ENCODE measurements at regions not wholly inside any gene's neighbourhood (a gene's known extent, or its start where the extent isn't known, plus 50 kb on each side); places are given as distances from the start of the nearest gene placed in this dataset.
A peak's percentile ranks its signal among the peaks of the same experiment; 100 is the strongest.

- H3K4me3 Mint-ChIP-seq: no peak overlapping the region
- ATAC-seq (no peak), DNase-seq (no peak)
- H3K4me1 Mint-ChIP-seq: no peaks in the 10 kb centered on the region
- no peaks in the 10 kb centered on the region for H3K27me3 Mint-ChIP-seq
- peaks cover 8 to 11% of the 10 kb centered on the region in 2 donors for H3K9me3 Mint-ChIP-seq
- no peak overlapping the region for H3K27ac Mint-ChIP-seq
Observed at GRCh38 chr3:74771401-74771800, 156.9 kb upstream of the CNTN3 start.

GRCh38 chr3:74768010-74768409 lies 153.6 kb upstream of the CNTN3 start:
- ATAC-seq (no peak), DNase-seq (no peak)
- H3K4me3 Mint-ChIP-seq: no peak overlapping the region
- no peaks in the 10 kb centered on the region for H3K4me1 Mint-ChIP-seq
- peaks cover 6 to 8% of the 10 kb centered on the region in 2 donors for H3K9me3 Mint-ChIP-seq
- H3K27ac Mint-ChIP-seq: peak overlapping the region in 1 of 2 donors; percentile 54
- no peaks in the 10 kb centered on the region for H3K27me3 Mint-ChIP-seq

GRCh38 chr3:74766405-74766804 lies 151.9 kb upstream of the CNTN3 start:
- no peak overlapping the region for H3K4me3 Mint-ChIP-seq
- ATAC-seq (no peak), DNase-seq (no peak)
- no peaks in the 10 kb centered on the region for H3K4me1 Mint-ChIP-seq
- H3K9me3 Mint-ChIP-seq: no peaks in the 10 kb centered on the region
- H3K27me3 Mint-ChIP-seq: no peaks in the 10 kb centered on the region
- no peak overlapping the region for H3K27ac Mint-ChIP-seq

DNA sequence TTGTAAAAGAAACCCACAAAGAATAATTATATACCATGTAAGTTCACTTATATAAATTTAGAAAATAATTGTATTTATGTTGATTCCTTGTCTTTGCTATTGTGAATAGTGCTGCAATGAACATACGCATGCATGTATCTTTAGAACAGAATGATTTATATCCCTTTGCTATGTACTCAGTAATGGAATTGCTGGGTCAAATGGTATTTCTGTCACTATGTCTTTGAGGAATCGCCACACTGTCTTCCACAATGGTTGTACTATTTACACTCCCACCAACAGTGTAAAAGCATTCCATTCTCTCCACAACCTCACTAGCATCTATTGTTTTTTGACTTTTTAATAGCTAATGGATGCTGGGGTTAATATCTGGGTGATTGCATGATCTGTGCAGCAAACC lies 149.4 kb upstream of the CNTN3 start:
- DNase-seq (no peak), ATAC-seq (no peak)
- Mint-ChIP-seq H3K9me3 (no peaks in the 10 kb centered on the region), H3K27ac (no peak overlapping the region), H3K4me1 (no peaks in the 10 kb centered on the region), H3K27me3 (no peaks in the 10 kb centered on the region), H3K4me3 (no peak overlapping the region)

GRCh38 chr3:74756674-74757073 lies 142.2 kb upstream of the CNTN3 start:
- DNase-seq: no peak
- ATAC-seq: no peak
- H3K4me1 Mint-ChIP-seq: no peaks in the 10 kb centered on the region
- H3K27ac Mint-ChIP-seq: no peak overlapping the region
- no peak overlapping the region for H3K4me3 Mint-ChIP-seq
- H3K27me3 Mint-ChIP-seq: no peaks in the 10 kb centered on the region
- peaks cover 0 to 8% of the 10 kb centered on the region in 2 donors for H3K9me3 Mint-ChIP-seq

DNA sequence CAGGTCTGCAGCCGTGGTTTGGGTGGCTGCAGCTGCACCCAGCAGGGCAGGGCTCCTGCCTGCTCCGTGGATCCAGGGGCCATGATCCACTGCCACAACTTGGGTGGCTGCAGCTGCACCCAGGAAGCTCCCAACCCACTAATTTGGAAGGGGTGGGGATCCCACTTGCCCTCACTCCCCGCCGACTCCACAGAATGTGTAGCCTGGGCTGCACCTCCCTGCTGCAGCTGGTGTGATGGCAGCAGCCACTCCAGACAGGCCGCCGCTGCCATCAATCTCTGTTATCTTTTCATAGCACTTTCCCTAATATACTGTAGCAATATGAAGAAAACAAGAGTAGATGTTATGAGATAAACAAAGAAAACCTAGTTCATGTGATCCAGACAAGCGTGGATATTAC lies 137.8 kb upstream of the CNTN3 start:
- H3K27ac Mint-ChIP-seq: no peak overlapping the region
- H3K9me3 Mint-ChIP-seq: peaks cover 9 to 14% of the 10 kb centered on the region in 2 donors
- no peaks in the 10 kb centered on the region for H3K27me3 Mint-ChIP-seq
- no peak overlapping the region for H3K4me3 Mint-ChIP-seq
- no peaks in the 10 kb centered on the region for H3K4me1 Mint-ChIP-seq
- no peak for DNase-seq
- no peak for ATAC-seq

- DNase-seq: no peak
- no peak for ATAC-seq
- Mint-ChIP-seq H3K27ac (no peak overlapping the region), H3K27me3 (no peaks in the 10 kb centered on the region), H3K4me3 (no peak overlapping the region), H3K4me1 (no peaks in the 10 kb centered on the region), H3K9me3 (peaks cover 9 to 17% of the 10 kb centered on the region in 2 donors)
Observed at GRCh38 chr3:74751775-74752174, 137.3 kb upstream of the CNTN3 start.

- Mint-ChIP-seq H3K9me3 (peaks cover 9 to 26% of the 10 kb centered on the region in 2 donors), H3K4me3 (no peak overlapping the region), H3K27me3 (no peaks in the 10 kb centered on the region), H3K4me1 (no peaks in the 10 kb centered on the region), H3K27ac (no peak overlapping the region)
- DNase-seq: no peak
- ATAC-seq: no peak
Observed at GRCh38 chr3:74750901-74751300, 136.4 kb upstream of the CNTN3 start.

GRCh38 chr3:74739242-74739641 lies 124.8 kb upstream of the CNTN3 start:
- Mint-ChIP-seq H3K27ac (no peak overlapping the region), H3K9me3 (peaks cover 0 to 19% of the 10 kb centered on the region in 2 donors), H3K27me3 (no peaks in the 10 kb centered on the region), H3K4me1 (no peaks in the 10 kb centered on the region), H3K4me3 (no peak overlapping the region)
- ATAC-seq (no peak), DNase-seq (no peak)

DNA sequence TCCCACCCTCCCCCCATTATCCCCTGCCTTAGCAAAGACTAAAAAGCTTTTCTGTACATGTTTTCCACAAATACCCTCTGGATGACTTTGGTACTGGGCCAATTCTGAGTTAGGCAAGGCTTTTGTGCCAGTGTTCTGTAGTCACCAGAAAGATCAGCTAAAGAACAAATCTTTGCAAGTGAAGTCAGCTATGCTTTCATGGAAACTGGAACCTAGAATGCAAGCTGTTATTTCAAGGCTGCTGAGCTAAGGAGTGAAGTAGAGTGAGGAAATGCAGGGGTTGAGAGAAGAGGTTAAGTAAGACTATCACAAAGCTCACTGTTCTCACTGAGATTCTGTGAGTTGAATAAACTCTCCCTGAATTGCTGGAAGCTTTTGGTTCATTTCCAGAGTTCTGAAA lies 107.8 kb upstream of the CNTN3 start:
- Mint-ChIP-seq H3K27me3 (no peaks in the 10 kb centered on the region), H3K27ac (no peak overlapping the region), H3K4me3 (no peak overlapping the region), H3K4me1 (no peaks in the 10 kb centered on the region), H3K9me3 (peaks cover 15 to 20% of the 10 kb centered on the region in 2 donors)
- ATAC-seq (no peak), DNase-seq (no peak)

DNA sequence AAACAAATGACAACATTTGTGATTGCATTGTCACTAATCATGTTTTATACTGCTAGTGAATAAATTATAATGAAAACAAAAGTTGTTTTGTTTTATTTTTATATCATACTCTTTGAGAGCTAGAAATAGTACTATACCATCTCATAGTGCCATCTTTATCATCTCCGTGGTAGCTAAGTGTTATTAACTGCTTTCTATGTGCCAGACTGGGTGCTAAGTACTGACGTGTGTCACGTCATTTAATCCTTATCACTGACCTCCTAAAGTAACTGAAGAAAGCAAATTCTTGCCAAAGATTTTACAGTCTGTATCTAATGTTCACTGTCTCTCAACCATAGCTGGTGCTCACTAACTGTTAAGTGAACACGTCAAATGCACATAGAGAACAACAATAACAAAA lies 99.5 kb upstream of the CNTN3 start:
- no peak overlapping the region for H3K27ac Mint-ChIP-seq
- no peaks in the 10 kb centered on the region for H3K4me1 Mint-ChIP-seq
- peaks cover 16 to 30% of the 10 kb centered on the region in 2 donors for H3K9me3 Mint-ChIP-seq
- no peak for ATAC-seq
- H3K27me3 Mint-ChIP-seq: no peaks in the 10 kb centered on the region
- no peak for DNase-seq
- H3K4me3 Mint-ChIP-seq: no peak overlapping the region

DNA sequence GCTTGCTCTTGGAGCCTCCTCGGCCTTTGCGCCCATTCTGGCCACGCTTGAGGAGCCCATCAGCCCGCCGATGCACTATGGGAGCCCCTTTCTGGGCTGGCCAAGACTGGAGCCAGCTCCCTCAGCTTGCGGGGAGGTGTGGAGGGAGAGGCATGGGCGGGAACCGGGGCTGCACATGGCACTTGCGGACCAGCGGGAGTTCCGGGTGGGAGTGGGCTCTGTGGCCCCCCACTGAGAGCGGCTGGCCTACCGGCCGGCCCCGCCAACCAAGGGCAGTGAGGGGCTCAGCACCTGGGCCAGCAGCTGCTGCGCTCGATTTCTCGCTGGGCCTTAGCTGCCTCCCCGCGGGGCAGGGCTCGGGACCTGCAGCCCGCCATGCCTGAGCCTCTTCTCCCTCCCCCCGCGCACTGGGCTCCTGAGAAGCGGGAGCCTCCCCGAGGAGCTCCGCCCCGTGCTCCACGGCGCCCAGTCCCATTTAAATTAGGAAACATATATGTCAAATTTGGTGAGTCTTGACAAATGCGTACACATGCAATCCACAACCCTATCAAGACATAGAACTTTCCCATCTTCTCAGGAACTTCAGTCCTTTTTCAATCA lies 97.6 kb upstream of the CNTN3 start:
- DNase-seq: no peak
- Mint-ChIP-seq H3K27me3 (no peaks in the 10 kb centered on the region), H3K4me3 (no peak overlapping the region), H3K9me3 (peaks cover 10 to 23% of the 10 kb centered on the region in 2 donors), H3K4me1 (no peaks in the 10 kb centered on the region), H3K27ac (no peak overlapping the region)
- no peak for ATAC-seq

DNA sequence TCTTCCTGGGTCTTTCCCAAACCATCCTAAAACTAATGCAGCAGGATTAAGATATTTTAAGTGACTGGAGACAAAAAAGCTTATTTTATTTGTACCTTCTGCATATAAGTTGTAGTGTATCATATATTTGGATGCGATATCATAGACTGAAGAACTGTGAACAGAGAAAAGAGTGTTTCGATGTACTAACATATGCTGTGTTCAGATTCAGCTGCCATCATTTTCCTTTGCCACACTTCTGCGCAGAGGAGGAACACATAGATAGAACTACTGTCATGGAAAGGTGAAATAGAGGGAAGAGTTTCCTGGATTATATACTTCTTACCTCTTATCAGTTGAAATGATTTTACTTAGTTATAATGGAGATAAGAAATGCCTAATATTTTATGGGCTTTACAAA lies 95.5 kb upstream of the CNTN3 start:
- ATAC-seq (no peak), DNase-seq (no peak)
- Mint-ChIP-seq H3K9me3 (peaks cover 10 to 23% of the 10 kb centered on the region in 2 donors), H3K27ac (no peak overlapping the region), H3K27me3 (no peaks in the 10 kb centered on the region), H3K4me3 (no peak overlapping the region), H3K4me1 (no peaks in the 10 kb centered on the region)

DNA sequence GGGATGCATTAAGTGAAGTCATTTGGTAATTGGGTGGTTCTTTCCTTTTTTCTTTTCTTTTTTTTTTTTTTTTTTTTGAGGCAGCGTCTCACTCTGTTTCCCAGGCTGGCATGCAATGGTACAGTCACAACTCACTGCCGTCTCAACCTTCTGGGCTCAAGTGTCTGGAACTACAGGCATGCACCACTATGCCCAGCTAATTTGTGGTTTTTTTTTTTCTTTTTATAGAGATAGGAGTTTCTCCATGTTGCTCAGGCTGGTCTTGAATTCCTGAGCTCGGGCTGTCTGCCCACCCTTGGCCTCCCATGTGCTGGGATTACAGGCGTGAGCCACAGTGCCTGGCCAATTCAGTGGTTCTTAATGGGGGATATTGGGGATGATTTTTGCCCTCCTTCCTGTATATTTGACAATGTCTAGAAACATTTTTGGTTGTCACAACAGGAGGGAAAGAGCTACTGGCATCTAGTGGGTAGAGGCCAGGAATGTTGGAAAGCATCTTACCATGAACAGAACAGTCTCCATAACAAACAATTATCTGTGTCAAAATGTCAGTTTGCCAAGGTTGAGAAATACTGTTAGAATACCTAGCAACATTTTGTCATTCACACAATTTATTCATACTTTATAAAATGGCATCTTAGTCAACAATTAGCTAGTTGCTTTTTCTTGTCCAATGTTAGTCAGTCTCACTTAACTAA lies 79.4 kb upstream of the CNTN3 start:
- Mint-ChIP-seq H3K9me3 (peaks cover 0 to 8% of the 10 kb centered on the region in 2 donors), H3K4me3 (no peak overlapping the region)
- DNase-seq: no peak

DNA sequence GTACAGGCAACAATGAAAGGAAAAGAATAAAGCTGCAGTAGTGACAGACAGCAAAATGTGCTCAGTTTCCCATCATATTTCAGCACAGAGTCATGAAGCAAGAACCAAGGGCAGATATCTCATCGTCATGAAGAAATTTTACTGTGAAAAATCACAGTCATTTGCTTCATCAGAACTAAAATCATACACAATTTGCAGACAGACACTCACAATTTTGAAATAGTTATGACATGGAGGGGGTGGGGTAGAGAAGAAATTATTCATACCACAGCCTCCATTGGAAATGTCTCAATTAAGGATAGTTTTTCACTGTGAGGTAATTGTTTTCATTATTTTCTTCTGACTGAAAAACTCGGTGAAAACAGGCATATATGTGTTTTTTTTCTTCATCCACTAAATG lies 78.8 kb upstream of the CNTN3 start:
- no peak overlapping the region for H3K27ac Mint-ChIP-seq
- H3K4me3 Mint-ChIP-seq: no peak overlapping the region
- peaks cover 0 to 8% of the 10 kb centered on the region in 2 donors for H3K9me3 Mint-ChIP-seq
- no peak for DNase-seq
- ATAC-seq: no peak
- no peaks in the 10 kb centered on the region for H3K4me1 Mint-ChIP-seq
- no peaks in the 10 kb centered on the region for H3K27me3 Mint-ChIP-seq

More for the DNA sequence above, 79.4 kb upstream of the CNTN3 start:
- Mint-ChIP-seq H3K27me3 (no peaks in the 10 kb centered on the region), H3K27ac (no peak overlapping the region), H3K4me1 (no peaks in the 10 kb centered on the region)
- ATAC-seq: no peak

- H3K4me1 Mint-ChIP-seq: no peaks in the 10 kb centered on the region
- no peaks in the 10 kb centered on the region for H3K27me3 Mint-ChIP-seq
- H3K27ac Mint-ChIP-seq: no peak overlapping the region
- ATAC-seq (no peak), DNase-seq (no peak)
- peaks cover 4 to 14% of the 10 kb centered on the region in 2 donors for H3K9me3 Mint-ChIP-seq
- no peak overlapping the region for H3K4me3 Mint-ChIP-seq
Observed at GRCh38 chr3:74691946-74692345, 77.5 kb upstream of the CNTN3 start.

GRCh38 chr3:74673326-74673725 lies 58.9 kb upstream of the CNTN3 start:
- H3K9me3 Mint-ChIP-seq: peaks cover 3 to 10% of the 10 kb centered on the region in 2 donors
- no peak for ATAC-seq
- H3K27ac Mint-ChIP-seq: no peak overlapping the region
- no peak overlapping the region for H3K4me3 Mint-ChIP-seq
- no peaks in the 10 kb centered on the region for H3K4me1 Mint-ChIP-seq
- no peaks in the 10 kb centered on the region for H3K27me3 Mint-ChIP-seq
- DNase-seq: no peak
